Upper lobe of left lung (tissue), 6 donors: ENCODE measurements at regions not wholly inside any gene's neighbourhood (a gene's known extent, or its start where the extent isn't known, plus 50 kb on each side); places are given as distances from the start of the nearest gene placed in this dataset.

Experiments
- ATAC-seq, 2 donors: fragments of 200-7000 bp; cut with Tn5 transposase; one replicate each; pipeline ENCODE4 v1.9.1; 2022; ENCODE audit warnings: mild to moderate bottlenecking in 2 of 2, moderate library complexity in 2 of 2; ENCODE audit not compliant: low FRiP score in 2 of 2
- DNase-seq, 2 donors: peaks; one replicate each; pipeline ENCODE4 v3.0.0-alpha.2; 2019 to 2020
- H3K27ac ChIP-seq, 4 donors: fragments of 200-600 bp; sonication (generic); one replicate each; pipeline ENCODE4 v1.5.1; 2016 to 2019
- H3K27me3 ChIP-seq, 4 donors: fragments of 200-600 bp; sonication (generic); one replicate each; pipeline ENCODE4 v1.5.1; 2017 to 2019
- H3K36me3 ChIP-seq, 4 donors: fragments of 200-600 bp; sonication (generic); one replicate each; pipeline ENCODE4 v1.5.1; 2016 to 2019
- H3K4me1 ChIP-seq, 4 donors: fragments of 200-600 bp; sonication (generic); one replicate each; pipeline ENCODE4 v1.5.1; 2018 to 2019
- H3K4me3 ChIP-seq, 4 donors: fragments of 200-600 bp; sonication (generic); one replicate each; pipeline ENCODE4 v1.5.1; 2017 to 2019; ENCODE audit warnings: mild to moderate bottlenecking in 2 of 4, moderate library complexity in 1 of 4
- H3K9me3 ChIP-seq, 4 donors: fragments of 200-600 bp; sonication (generic); one replicate each; pipeline ENCODE4 v1.5.1; 2018 to 2019
- CTCF ChIP-seq, 6 experiments: fragments of 450-650 bp in 4 of 6; fragments of 200-600 bp in 2 of 6; sonication (generic) in 2 of 6; IDR thresholded peaks; one replicate each; pipeline ENCODE4 v1.5.1; 2016 to 2019; ENCODE audit warnings: antibody characterized with exemption in 6 of 6
- EP300 ChIP-seq, 4 donors: sonication (generic); formaldehyde crosslinking; IDR thresholded peaks; one replicate each; pipeline ENCODE4 v1.5.1; 2017; ENCODE audit warnings: antibody characterized with exemption in 4 of 4, control low read depth in 2 of 4
- POLR2A ChIP-seq, 4 donors: fragments of 450-650 bp; IDR thresholded peaks; one replicate each; pipeline ENCODE4 v1.5.1; 2016 to 2017; ENCODE audit warnings: antibody characterized with exemption in 4 of 4, mild to moderate bottlenecking in 2 of 4
- POLR2AphosphoS5 ChIP-seq, 2 donors: sonication (generic); formaldehyde crosslinking; IDR thresholded peaks; one replicate each; pipeline ENCODE4 v1.5.1; 2017; ENCODE audit warnings: antibody characterized with exemption in 2 of 2
- WGBS, 2 donors: methylation state at CpG; one replicate each; pipeline ENCODE4 v1.1.5; 2017 to 2018; 5-methylcytosine and 5-hydroxymethylcytosine counted together
- donor health status: DM: no; HTN: no; CAD: no; lungs with moderate emphysema.
- donor health status: DM: no; HTN: yes; CAD: no; lungs with severe emphysema.

GRCh38 chr3:83877910-83878309 is 1080.9 kb upstream of the CADM2 start:
- Histone ChIP-seq H3K27me3 (no peaks in the 10 kb centered on the region), H3K27ac (no peak overlapping the region), H3K4me1 (no peaks in the 10 kb centered on the region), H3K36me3 (no peaks in the 10 kb centered on the region), H3K9me3 (no peaks in the 10 kb centered on the region), H3K4me3 (no peak overlapping the region)
- no peak for ATAC-seq
- WGBS, 2 donors = 63 to 78% methylated on average over 3 of the region's 3 CpGs
- DNase-seq = no peak
- TF ChIP-seq POLR2A (IDR thresholded peaks at IDR 0.05) (no peak), EP300 (IDR thresholded peaks at IDR 0.05) (no peak), CTCF (IDR thresholded peaks at IDR 0.05) (no peak)

GRCh38 chr3:83882701-83883100 is 1076.1 kb upstream of the CADM2 start:
- DNase-seq (no peak), ATAC-seq (no peak)
- Histone ChIP-seq H3K4me1 (no peaks in the 10 kb centered on the region), H3K27ac (no peak overlapping the region), H3K27me3 (no peaks in the 10 kb centered on the region), H3K4me3 (no peak overlapping the region), H3K9me3 (no peaks in the 10 kb centered on the region), H3K36me3 (no peaks in the 10 kb centered on the region)
- WGBS, 2 donors = 88 to 91% methylated on average over 2 of the region's 2 CpGs
- no peak for TF ChIP-seq CTCF (IDR thresholded peaks at IDR 0.05)
- no peak for TF ChIP-seq POLR2AphosphoS5 (IDR thresholded peaks at IDR 0.05)

GRCh38 chr3:83890039-83890762 is 1068.6 kb upstream of the CADM2 start:
- DNase-seq = no peak
- no peak overlapping the region for H3K27ac ChIP-seq
- no peaks in the 10 kb centered on the region for H3K4me1 ChIP-seq
- no peaks in the 10 kb centered on the region for H3K9me3 ChIP-seq
- no peaks in the 10 kb centered on the region for H3K27me3 ChIP-seq
- no peak overlapping the region for H3K4me3 ChIP-seq
- H3K36me3 ChIP-seq = no peaks in the 10 kb centered on the region
- ATAC-seq = no peak
- 80 to 100% methylated on average over 1 of the region's 1 CpG for WGBS, 2 donors
- no peak for TF ChIP-seq POLR2AphosphoS5 (IDR thresholded peaks at IDR 0.05)
- TF ChIP-seq CTCF (IDR thresholded peaks at IDR 0.05) = no peak
- TF ChIP-seq POLR2A (IDR thresholded peaks at IDR 0.05) = no peak
- TF ChIP-seq EP300 (IDR thresholded peaks at IDR 0.05) = no peak

GRCh38 chr3:83890763-83891135 is 1068.0 kb upstream of the CADM2 start:
- Histone ChIP-seq H3K36me3 (no peaks in the 10 kb centered on the region), H3K4me3 (no peak overlapping the region)
- 80 to 84% methylated on average over 2 of the region's 2 CpGs for WGBS, 2 donors

More at GRCh38 chr3:83890763-83891135, 1068.0 kb upstream of the CADM2 start:
- no peak overlapping the region for H3K27ac ChIP-seq
- no peaks in the 10 kb centered on the region for H3K9me3 ChIP-seq
- no peak for TF ChIP-seq CTCF (IDR thresholded peaks at IDR 0.05)
- TF ChIP-seq POLR2AphosphoS5 (IDR thresholded peaks at IDR 0.05) = no peak
- TF ChIP-seq EP300 (IDR thresholded peaks at IDR 0.05) = no peak
- no peak for TF ChIP-seq POLR2A (IDR thresholded peaks at IDR 0.05)
- H3K27me3 ChIP-seq = no peaks in the 10 kb centered on the region
- ATAC-seq (no peak), DNase-seq (no peak)
- H3K4me1 ChIP-seq = no peaks in the 10 kb centered on the region
